Stimulated activated CD8-positive, alpha-beta memory T cell treated with anti-CD3 and anti-CD28 coated beads, Interleukin-12 subunit alpha, Interleukin-12 subunit beta, amount 100 ng/mL, for 1 hour (primary cell): ENCODE measurements at regions not wholly inside any gene's neighbourhood (a gene's known extent, or its start where the extent isn't known, plus 50 kb on each side); places are given as distances from the start of the nearest gene placed in this dataset.

ENCODE experiments used
- DNase-seq: peaks from one replicate; pipeline ENCODE4 v3.0.0-alpha.2; 2020; ENCODE audit warnings: low read depth

GRCh38 chr14:55942826-55943225 lies 175.4 kb upstream of the PELI2 start:
- no peak for DNase-seq

DNA sequence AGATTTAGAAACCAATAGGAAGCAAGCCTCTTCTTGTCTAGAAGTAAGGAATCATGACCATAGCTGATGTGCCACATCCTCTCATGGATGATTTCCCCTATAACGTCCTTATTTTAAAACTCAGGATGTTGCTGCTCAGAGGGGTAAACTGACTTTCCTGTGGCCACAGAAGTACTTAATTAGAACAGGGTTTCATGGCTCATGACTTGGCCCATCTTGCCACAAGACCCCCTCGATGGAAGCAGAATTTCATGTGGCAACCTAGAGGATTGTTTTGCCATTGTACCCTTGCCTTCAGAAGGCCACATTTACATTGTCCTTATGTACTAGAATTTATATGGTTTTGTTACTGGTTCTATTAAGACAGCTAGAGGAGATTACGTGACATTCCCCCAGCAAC lies 173.5 kb upstream of the PELI2 start:
- DNase-seq: no peak

GRCh38 chr14:55946231-55946630 lies 172.0 kb upstream of the PELI2 start:
- DNase-seq: no peak

DNA sequence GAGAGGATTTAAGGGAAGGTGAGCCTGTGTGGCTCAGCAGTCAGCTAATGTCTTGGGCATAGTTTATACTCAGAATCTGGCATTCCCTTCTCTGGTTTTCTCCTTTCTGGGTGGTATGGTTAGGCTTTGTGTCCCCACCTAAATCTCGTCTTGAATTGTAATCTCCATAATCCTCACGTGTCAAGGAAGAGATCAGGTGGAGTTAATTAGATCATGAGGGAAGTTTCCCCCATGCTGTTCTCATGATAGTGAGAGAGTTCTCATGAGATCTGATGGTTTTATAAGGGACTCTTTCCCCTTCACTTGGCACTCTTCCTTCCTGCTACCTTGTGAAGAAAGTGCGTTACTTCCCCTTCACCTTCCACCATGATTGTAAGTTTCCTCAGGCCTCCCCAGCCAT lies 169.8 kb upstream of the PELI2 start:
- no peak for DNase-seq

DNA sequence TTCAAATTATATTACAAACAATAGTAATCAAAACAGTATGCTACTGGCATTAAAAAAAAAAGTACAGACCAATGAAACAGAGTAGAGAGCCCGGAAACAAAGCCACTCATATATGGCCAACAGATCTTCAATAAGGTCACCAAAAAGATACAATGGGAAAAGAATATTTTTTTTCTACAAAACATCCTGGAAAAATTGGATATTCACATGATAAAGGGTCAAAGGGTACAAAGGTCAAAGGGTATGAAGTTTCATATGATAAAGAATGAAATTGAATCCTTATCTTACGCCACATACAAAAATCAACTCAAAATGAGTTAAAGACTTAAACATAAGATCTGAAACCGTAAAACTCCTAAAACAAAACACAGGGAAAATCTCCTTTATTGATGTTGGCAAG lies 168.5 kb upstream of the PELI2 start:
- no peak for DNase-seq

GRCh38 chr14:55950135-55950534 lies 168.1 kb upstream of the PELI2 start:
- DNase-seq: no peak

DNA sequence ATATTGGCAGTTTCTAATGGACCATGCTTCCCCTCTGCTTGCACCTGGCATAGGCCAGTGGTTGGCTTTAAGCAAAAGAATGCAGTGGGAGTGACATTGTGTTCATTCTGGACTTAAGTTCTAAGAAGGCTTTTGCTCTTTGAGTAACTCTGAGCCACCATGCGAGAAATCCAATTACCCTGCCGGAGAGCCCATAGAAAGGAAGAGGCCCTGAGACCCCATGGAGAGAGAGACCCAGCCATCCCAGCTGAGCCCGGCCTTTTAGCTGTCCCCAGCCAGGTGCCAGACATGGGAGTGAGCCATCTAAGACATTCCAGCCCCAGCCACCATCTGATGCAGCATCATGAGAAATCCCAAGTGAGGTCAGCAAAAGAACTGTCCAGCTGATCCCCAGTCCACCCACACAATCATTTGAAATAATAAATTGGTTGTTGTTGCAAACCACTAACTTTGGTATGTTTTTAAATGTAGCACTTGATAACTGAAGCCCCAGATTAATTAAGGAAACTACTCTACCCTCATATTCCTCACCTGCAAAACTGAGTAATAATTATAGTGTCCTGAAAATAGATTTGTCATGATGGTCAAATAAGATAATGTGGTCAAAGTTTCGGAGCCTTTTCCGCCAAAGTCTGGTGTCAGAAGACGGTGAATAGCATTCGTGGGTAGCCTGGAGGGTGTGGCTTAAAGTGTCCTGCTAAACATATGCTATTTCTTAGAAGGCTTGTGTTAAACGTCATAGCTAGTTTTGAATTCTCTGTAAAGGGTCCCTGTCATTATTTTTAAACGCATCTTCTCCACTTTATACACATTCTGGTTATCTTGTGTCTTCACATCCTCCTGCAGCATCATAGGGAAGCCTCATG lies 166.6 kb upstream of the PELI2 start:
- no peak for DNase-seq

- no peak for DNase-seq
Measured at GRCh38 chr14:55954108-55954507, 164.1 kb upstream of the PELI2 start.

DNA sequence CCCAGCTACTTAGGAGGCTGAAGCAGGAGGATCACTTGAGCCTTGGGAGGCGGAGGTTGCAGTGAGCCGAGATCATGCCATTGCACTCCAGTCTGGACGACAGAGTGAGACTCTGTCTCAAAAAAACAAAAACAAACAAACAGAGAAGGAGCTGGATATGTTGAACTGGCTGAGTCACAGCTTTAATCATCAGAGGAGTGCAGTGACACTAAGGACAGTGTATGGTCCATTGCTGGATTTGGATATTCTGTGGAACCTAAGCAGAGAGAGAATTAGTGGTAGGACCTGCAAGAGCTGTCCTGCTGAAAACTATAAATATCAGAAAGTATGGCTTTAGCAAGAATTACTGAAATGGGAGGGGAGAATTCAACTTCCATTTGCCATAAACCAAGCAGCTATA lies 163.0 kb upstream of the PELI2 start:
- DNase-seq: no peak

DNA sequence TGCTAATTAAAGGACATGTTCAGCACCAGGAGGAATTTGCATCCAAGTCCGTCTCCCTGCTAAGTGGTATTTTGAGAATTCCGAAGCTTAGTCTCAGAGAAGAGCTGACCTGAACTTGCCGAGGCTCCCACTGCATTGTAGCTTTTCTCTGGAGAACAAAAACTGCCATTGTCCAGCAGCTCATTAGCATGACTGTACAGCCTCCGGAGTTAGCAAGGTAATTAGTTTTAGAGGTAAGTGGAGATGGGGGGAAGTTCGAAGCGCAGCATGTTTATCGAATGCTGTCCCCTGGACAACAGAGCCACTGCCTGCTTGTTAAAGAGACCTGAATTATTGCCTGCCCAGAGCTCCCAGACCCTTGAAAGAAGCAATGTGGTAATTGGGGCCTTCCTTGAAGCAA lies 160.3 kb upstream of the PELI2 start:
- no peak for DNase-seq

GRCh38 chr14:55963295-55963694 lies 154.9 kb upstream of the PELI2 start:
- DNase-seq: no peak

DNA sequence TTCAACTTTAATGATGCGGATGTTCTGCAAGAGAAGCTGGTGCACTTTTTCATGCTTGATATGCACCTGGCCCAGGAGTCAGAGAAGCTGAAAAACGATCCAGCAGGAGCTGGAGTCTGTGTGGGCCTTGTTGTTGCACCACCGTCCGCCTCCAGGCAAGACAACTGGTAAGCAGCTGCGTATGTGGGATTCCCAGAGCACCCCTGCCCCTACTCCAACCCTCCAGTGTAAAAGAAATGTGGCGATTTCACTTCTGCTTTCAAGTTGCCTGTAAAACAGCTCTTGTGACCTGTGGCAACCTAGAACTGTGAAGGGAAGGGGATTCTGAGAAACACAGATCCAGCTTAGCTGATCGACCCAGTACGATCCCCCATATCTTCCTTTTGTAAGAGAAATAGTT lies 154.1 kb upstream of the PELI2 start:
- no peak for DNase-seq

DNA sequence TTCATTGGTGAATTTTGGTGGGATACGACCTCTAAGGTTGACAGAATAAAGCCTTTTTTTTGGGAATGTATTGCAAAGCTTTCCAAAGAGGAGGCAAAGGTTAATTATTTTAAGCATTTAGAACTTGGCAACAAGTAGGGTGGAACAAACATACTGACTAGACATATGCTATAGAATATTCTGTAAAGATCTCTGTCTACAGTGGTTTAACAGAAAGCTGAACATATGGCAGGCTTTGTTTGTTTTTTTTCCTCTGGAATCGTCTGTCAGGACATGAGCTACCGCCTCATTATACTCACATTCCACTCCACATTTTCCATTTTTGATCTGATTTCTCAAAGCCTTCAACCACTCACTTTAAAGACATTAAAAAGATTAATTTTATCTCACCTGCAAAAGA lies 153.4 kb upstream of the PELI2 start:
- DNase-seq: no peak

DNA sequence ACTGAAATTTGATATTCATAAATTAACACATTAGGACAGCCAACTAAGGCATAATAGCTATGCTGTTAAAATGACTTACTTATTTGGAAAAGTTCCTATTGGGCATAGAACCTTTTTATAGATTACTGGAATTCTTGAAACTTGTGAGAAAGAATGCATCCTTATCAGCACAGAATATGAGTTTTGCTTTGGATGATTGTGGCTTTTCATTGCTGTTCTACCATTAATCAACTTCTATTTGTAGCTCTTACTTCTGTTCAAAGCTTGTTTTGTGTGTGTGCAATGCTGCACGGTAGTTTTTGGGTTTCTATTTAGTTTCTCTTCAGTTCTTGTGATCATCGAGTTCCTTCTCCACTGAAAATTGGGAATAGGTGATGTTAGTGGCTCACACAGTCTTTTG lies 152.4 kb upstream of the PELI2 start:
- DNase-seq: no peak

DNA sequence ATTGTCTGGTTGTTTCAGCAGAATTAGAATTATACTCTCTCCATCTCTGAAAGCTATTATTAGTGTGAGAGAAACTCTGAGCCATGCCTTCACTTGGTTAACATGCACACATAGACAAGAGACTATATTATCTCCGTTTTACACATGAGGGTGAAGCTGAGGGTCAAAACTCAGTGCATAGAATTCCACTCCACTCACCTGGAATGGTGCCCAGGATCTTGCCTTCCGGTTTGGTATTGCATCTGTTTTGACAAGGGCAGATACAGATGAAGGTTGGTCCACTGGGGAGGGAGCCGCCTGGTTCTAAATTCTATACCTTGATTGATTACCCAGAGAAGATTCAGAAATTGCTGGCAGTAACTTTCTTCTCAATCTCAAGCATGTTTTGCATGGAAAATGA lies 149.5 kb upstream of the PELI2 start:
- DNase-seq: no peak

DNA sequence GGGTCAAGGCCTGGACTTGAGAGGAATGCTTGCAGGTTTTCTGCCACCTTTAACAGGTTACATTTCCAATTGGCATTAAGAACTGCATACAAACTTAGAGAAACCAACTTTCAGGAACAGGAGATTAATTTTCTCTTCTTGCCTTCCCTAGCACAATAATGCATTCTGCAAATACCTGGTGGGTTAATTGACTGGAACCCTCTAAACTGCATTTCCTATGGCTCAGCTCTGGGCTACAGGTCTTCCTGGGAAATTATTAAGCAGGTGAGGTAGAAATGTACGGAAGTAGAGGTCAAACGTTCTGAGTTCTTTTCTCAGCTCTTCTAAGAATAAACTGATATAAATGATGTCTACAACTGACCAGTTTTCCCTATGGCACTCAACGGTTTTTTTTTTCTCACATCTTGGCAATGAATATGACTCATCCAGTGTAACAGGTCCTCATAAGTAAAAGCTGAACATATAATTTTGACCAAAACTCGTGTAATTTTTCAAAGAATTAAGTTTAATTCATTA lies 144.9 kb upstream of the PELI2 start:
- DNase-seq: no peak

- no peak for DNase-seq
Measured at GRCh38 chr14:55973911-55974630, 144.1 kb upstream of the PELI2 start.

DNA sequence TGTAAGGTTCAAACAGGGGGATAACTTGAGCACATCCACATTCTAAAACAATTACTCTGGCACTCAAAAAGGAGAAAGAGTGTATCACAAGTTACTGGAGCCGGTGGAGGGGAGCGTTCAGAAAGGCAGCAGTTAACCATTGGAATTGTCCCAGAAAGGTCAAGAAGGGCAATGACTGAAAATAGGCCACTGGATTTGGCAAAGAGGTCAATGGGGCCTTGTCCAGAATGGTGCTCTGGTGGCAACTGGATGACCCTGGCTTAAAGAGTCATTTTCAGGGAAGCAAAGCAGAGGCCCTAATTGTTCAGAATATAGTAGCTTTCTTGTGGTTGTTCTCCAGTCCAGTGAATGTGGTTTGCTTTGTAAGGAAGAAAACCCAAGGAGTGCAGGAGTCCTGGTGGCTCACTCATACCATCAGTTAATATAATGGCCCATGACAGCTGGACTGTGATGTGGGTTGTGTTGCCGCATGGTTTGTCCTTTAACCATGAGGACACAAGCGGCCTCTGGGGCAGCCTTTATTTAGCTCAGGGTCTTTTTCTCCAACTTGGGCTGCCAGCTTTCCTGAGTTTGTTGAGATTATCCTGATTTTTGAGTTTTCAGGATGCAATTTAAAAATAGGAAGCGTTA lies 142.8 kb upstream of the PELI2 start:
- DNase-seq: no peak

GRCh38 chr14:55976219-55976618 lies 142.0 kb upstream of the PELI2 start:
- DNase-seq: no peak

DNA sequence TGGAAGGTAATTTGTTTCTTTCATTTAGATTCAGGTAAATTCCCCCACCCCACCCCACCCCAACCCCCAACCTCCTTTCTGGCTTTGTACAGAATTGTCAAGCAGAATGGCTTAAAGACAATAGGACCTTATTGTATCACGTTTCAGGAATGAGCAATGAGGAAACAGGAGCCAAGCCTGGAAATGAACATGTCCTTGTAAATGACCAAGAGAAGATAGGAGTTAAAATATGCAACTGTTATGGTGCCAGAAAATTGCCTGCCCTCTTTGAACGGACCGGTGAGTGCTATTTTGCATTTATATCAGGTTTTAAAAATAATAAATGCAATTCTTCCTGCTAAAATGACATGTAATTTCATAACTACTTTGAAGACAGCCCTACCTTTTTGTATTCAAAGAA lies 141.6 kb upstream of the PELI2 start:
- no peak for DNase-seq

DNA sequence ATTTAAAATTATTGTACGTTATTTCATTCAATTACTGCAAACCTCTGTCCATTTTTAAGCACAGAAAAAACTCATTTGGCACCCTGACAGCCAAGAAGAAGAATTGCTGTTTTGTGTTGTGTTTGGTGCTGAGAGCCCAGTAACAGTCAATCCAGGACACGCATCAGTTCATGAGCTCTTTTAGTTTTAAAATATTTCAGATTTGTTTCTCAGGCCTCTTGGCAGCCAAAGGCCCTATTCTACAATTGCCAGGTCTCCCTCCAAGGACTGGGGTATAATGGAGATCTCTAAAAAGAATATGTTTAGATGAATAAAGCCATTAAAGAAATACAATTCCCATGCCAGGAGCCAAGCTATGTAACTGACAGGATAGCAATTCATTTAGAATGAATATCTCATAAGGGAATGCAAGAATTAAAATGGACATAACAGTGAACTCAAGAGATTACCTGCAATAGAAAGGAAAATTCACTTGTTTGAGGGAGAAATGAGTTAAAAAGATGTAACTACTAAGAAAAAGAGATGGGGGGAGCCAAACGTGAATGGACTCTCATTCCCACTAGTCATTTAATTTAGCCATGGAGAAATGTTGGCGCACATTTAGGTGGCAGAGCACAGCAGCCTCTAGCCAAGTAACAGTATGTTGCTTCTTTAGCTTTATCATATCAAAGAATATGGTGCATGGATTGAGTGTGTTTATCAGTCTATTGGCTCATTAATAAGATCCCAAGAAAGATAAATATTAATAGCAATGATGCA lies 140.6 kb upstream of the PELI2 start:
- no peak for DNase-seq

- no peak for DNase-seq
Measured at GRCh38 chr14:55979096-55979495, 139.1 kb upstream of the PELI2 start.
